ENCODE measurements at regions not wholly inside any gene's neighbourhood (a gene's known extent, or its start where the extent isn't known, plus 50 kb on each side); places are given as distances from the start of the nearest gene placed in this dataset.

DNA sequence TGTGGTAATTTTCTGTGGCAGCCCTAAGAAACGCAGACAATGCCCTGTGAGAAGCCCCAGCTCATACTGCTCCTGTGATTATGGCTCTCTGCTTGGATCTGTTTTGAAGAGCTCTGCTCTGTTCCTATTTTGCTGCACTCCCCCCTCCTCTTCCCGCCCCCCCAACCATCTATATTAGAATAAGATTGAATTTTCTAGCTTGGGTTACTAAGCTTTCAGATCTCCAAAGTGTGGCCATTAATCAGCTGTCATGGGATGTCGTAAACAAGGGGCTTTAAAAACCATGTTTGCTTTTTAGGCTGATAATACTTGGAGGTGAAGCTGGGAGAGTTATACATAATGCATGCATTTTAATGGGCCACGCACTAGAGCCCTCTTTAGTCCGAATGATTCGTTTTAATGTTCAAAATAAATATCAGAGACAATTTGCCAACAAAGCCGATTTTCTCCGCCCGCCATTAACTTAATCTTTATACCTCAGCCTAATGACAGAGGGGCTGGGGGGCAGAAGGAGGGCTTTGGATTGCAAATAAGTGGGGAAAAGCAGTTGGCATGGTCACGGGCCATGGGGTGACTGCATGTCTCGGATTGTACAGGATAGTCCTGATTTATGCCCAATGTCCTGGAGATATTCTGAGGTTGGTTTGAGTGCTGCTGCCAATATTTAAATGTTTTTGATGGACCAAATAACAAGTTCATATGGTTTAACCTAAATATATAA lies 165.5 kb downstream of the RPS24 start:
- Histone ChIP-seq H3K9me3 (ENCODE audit: severe bottlenecking) (no peaks in the 10 kb centered on the region), H3K4me3 (ENCODE audit: severe bottlenecking) (no peak overlapping the region), H3K36me3 (ENCODE audit: low read depth) (no peaks in the 10 kb centered on the region), H3K27ac (ENCODE audit: poor library complexity, severe bottlenecking) (no peak overlapping the region), H3K27me3 (ENCODE audit: insufficient read depth, poor library complexity, severe bottlenecking) (no peaks in the 10 kb centered on the region), H3K4me1 (ENCODE audit: insufficient read depth, poor library complexity, severe bottlenecking) (no peaks in the 10 kb centered on the region)
- DNase-seq (ENCODE audit: low spot score), result no peak
- no peak for ATAC-seq (ENCODE audit: low read depth)
- no peak for TF ChIP-seq CTCF (IDR thresholded peaks at IDR 0.05; ENCODE audit: poor library complexity, severe bottlenecking)

- Histone ChIP-seq H3K9me3 (ENCODE audit: severe bottlenecking) (no peaks in the 10 kb centered on the region), H3K27me3 (ENCODE audit: insufficient read depth, poor library complexity, severe bottlenecking) (no peaks in the 10 kb centered on the region), H3K27ac (ENCODE audit: poor library complexity, severe bottlenecking) (no peak overlapping the region), H3K4me1 (ENCODE audit: insufficient read depth, poor library complexity, severe bottlenecking) (no peaks in the 10 kb centered on the region), H3K4me3 (ENCODE audit: severe bottlenecking) (no peak overlapping the region), H3K36me3 (ENCODE audit: low read depth) (no peaks in the 10 kb centered on the region)
- no peak for DNase-seq (ENCODE audit: low spot score)
- no peak for ATAC-seq (ENCODE audit: low read depth)
- TF ChIP-seq CTCF (IDR thresholded peaks at IDR 0.05; ENCODE audit: poor library complexity, severe bottlenecking), result no peak
These were observed 166.1 kb downstream of the RPS24 start for GRCh38 chr10:78199759-78200158.

DNA sequence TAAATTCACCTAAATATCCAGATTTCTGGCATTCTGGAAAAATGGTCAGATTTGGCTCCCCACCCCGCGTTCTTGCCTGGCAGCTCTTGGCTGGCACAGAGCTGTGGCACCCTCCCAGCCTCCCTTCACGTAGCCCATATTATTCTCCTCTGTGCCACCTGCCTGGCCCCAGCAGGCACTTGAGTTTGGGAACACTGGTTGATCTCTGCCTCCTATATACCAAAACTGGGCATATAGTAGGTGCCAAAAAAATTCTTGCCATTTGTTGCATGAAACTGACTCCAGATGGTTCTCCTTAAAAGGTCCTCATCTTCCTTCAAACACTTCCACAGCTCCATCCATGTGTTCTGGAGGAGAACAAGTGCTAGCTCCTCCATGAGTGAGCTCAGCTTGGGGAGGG lies 167.0 kb downstream of the RPS24 start:
- no peak overlapping the region for H3K4me3 ChIP-seq (ENCODE audit: severe bottlenecking)
- ATAC-seq (ENCODE audit: low read depth) (no peak), DNase-seq (ENCODE audit: low spot score) (no peak)
- H3K9me3 ChIP-seq (ENCODE audit: severe bottlenecking), result no peaks in the 10 kb centered on the region
- no peaks in the 10 kb centered on the region for H3K4me1 ChIP-seq (ENCODE audit: insufficient read depth, poor library complexity, severe bottlenecking)
- no peak for TF ChIP-seq CTCF (IDR thresholded peaks at IDR 0.05; ENCODE audit: poor library complexity, severe bottlenecking)
- H3K36me3 ChIP-seq (ENCODE audit: low read depth), result no peaks in the 10 kb centered on the region
- H3K27ac ChIP-seq (ENCODE audit: poor library complexity, severe bottlenecking), result no peak overlapping the region
- no peaks in the 10 kb centered on the region for H3K27me3 ChIP-seq (ENCODE audit: insufficient read depth, poor library complexity, severe bottlenecking)

DNA sequence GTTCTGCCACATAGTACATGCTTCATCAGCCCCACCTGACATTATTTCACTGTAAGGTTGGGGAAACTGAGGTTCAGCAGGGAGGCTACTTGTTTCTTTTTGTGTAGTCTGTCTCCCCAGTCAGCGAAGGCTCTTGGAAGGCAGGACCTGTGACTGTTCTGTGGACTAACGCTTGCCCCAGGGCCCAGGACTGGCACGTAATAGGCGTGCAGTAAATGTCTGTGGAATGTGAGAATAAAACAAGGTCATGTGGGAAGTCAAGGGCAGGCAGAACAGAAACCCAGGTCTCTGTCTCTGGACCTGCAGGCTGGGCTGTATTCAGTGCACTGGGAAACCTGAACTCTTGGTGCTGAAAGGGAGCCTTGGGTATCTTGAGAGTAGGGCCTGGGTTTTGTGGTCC lies 168.7 kb downstream of the RPS24 start:
- Histone ChIP-seq H3K4me3 (ENCODE audit: severe bottlenecking) (no peak overlapping the region), H3K4me1 (ENCODE audit: insufficient read depth, poor library complexity, severe bottlenecking) (no peaks in the 10 kb centered on the region), H3K27ac (ENCODE audit: poor library complexity, severe bottlenecking) (no peak overlapping the region), H3K36me3 (ENCODE audit: low read depth) (no peaks in the 10 kb centered on the region), H3K9me3 (ENCODE audit: severe bottlenecking) (no peaks in the 10 kb centered on the region), H3K27me3 (ENCODE audit: insufficient read depth, poor library complexity, severe bottlenecking) (no peaks in the 10 kb centered on the region)
- 0 out of 3 replicates have a peak, but pooled peaks have one; percentile 10 for ATAC-seq (ENCODE audit: low read depth)
- DNase-seq (ENCODE audit: low spot score), result no peak
- TF ChIP-seq CTCF (IDR thresholded peaks at IDR 0.05; ENCODE audit: poor library complexity, severe bottlenecking), result no peak
